D341Med (cell line): ENCODE measurements at regions not wholly inside any gene's neighbourhood (a gene's known extent, or its start where the extent isn't known, plus 50 kb on each side); places are given as distances from the start of the nearest gene placed in this dataset.
"Not testable (repeated sequence)": the region's sequence is repeated elsewhere in the genome, so short reads cannot be mapped to it uniquely, and the experiment has no call there.

ENCODE experiments used
- DNase-seq: peaks from one replicate; pipeline ENCODE4 v3.0.0; 2012; ENCODE audit warnings: low spot score

DNA sequence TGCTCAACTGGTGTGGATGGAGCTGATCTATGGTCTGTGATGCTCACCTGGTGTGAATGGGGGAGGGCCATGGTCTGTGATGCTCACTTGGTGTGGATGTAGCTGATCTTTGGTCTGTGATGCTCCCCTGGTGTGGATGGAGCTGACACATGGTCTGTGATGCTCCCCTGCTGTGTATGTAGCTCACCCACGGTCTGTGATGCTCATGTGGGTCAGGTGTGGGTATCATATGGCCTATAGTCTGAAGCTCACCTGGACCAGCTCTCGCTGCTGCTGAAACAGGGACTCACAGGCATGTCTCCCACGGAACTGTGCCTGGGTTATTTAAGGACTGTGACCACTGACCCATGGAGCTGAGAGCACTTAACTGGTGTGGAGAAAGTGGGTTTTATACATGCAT, 109.7 kb downstream of the CRLF2 start:
- DNase-seq, result no peak

DNA sequence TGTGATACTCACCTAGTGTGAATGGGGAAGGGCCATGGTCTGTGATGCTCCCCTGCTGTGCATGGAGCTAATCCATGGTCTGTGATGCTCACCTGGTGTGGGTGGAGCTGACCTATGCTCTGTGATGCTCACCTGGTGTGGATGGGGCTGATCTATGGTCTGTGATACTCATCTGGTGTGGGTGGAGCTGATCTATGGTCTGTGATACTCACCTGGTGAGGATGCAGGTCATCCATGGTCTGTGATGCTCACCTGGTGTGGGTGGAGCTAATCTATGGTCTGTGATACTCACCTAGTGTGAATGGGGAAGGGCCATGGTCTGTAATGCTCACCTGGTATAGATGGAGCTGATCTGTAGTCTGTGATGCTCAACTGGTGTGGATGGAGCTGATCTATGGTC, 110.2 kb downstream of the CRLF2 start:
- not testable (repeated sequence) for DNase-seq

DNA sequence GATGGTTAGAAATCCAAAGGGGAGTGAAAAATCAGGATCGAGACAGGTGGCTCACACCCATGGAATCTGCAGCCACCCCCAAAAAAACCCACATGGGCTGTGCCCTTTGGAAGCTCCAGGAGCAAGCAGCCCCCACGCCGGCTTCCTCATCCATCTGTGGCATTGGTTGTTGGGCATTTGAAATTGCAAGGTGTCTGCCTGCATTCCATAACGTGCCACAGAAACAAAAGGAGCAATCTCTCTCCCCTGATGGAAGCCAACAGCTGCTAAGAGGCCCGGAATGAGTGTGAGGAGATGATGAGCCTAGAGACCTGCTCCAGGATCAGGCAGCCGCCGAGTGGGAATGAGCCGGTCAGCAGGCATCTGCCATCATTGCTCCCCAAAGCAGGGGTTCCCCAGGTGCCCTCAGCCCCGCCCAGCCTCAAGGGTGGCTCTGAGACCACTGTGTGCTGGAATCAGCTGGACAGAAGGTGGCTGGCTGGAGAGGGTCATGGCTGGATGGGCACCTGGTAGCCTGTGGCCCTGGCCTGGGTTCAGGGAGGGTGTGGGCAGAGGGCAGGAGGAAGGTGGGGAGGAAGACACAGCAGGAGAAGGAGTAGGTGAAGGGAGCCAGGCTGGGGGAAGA, 113.2 kb downstream of the CRLF2 start:
- DNase-seq, result no peak

DNA sequence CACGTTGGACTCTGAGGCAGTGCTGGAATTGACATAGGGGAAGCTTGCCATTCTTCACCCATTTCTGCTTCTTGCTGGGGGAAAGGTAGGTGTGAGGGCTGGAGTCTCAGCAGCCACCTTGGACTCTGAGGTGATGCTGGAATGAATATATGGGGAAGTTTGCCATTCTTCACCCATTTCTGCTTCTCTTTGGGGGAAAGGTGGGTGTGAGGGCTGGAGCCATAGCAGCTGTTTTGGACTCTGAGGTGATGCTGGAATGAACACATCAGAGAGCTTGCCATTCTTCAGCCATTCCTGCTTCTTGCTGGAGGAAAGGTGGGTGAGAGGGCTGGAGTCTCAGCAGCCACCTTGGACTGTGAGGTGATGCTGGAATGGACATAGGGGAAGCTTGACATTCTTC, 115.1 kb downstream of the CRLF2 start:
- DNase-seq, result no peak

DNA sequence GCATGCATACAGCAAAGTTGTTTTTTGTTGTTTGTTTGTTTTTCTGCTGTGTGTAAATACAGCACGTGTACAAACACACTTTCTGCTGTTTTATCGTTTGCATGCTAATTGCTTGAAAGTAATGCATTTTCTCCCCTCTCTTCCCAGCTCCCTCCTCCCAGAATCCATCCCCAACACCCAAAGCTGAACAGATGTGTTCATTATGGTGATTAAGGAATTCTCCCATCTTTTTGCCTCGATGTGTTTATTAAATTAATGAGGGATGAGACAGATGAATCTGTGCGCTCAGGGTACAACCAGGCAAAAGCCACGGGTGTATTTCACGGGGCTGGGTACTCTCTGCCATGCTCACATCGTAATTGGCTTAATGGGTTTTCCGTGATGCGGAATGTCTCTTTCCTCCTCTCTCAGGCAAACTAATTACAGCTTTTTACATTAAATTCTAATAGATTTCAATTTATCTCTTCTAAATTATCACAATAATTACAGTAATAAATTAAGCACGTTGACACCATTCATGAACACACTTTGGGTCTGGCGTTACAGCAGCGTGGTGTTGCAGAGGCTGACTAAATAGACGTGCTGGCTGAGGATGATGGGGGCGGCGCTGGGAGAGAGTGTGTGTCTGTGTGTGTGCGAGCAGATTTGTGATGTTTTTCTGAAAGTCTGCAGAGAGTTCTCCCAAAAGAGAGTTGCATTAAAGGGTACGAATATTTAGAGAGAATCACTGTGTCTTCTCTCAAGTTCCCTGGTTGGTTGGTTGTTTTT, 117.7 kb downstream of the CRLF2 start:
- DNase-seq, result no peak

DNA sequence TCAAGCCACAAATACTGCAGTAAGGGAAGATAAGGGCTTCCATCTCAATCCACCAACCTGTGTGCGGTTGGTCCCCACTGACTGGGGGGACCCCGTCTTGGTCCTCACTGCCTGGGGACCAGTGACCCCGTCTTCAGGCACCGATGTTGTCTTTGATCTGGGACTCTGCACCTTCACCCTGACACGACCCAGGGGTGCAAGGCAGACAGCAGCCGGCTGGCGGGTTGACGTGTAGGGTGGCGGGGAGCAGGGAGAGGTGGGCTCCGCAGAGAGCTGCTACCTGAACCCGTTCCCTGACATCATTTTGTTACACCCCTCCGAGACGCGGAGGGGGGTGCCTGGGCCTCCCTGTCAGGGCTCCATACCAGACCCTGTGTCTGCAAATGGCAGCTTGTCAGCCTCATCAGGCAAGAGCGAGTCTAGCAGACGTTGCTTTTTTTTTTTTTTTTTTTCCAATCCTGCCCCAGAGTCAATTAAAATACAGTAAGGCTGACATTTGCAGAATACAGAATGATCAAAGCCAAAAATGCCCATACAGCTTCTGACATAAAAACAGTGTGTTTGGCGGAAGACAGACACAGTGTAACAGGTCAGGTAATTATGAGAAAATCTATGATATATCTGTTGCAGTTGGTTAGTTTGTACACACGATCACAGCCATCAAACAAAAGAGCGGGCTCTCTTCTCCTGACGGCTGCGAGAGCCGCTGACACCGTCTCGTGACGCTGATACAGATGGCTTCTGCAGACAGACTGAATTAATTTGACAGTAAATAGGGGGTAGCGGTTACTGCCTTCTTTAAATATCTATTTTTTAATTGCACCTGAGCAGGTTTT, 118.6 kb downstream of the CRLF2 start:
- no peak for DNase-seq

DNA sequence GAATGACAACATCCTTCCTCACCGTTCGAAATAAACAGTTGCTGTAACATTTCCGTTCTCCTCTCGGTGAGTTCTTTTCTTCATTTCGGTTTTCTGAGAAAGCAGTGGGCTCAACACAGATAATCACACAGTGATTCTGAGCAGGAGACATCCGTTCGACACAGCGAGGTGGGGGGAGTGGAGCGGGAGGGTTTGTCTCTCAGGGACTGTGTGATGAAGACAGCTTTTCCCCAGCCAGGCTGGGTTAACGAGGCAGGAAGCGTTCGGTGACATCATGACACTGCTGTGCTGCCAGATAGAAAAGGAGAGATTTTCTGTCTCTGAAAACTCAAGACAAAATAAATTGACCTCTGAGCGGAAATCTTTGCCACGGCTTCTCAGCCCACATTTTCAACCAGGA, 119.3 kb downstream of the CRLF2 start:
- DNase-seq, result no peak

DNA sequence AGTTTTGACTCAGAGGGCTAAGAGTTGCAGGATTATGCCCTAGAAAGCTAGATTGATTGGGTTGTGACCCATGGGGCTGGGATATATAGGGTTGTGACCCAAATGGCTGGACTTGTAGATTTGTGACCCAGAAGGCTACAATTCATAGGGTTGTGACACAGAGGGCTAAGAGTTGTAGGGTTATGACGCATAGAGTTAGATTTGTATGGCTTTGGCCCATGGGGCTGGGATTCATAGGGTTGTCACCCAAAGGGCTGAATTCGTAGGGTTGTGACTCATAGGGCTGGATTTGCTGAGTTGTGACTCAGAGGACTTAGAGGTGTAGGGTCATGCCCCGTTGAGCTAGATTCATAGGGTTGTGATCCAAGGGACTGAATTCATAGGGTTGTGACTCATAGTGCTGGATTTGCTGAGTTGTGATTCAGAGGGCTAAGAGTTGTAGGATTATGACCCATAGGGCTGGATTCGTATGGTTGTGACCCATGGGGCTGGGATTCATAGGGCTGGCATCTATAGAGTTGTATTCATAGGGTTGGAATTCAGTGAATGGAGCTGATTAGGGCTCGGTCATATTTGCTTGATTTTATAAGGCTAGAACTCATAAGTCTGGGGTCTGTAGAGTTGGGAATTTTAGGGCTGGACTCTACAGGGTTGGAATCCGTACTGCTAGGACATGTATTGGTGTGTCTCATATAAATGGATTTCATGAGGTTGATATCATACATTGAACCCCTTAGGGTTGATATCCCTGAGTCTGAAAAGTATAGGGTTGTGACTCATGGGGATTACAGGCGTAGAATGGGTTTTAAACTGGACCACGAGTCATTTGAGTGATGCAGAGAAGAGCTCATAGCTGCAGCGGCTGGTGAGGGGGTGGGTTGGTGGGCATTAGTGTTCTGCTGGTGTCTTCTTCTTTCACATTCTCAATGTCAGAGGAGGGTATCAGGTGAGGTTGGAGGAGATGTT, 125.7 kb downstream of the CRLF2 start:
- no peak for DNase-seq

DNA sequence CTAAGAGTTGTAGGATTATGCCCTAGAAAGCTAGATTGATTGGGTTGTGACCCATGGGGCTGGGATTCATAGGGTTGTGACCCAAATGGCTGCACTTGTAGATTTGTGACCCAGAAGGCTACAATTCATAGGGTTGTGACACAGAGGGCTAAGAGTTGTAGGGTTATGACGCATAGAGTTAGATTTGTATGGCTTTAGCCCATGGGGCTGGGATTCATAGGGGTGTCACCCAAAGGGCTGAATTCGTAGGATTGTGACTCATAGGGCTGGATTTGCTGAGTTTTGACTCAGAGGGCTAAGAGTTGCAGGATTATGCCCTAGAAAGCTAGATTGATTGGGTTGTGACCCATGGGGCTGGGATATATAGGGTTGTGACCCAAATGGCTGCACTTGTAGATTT, 126.6 kb downstream of the CRLF2 start:
- DNase-seq, result not testable (repeated sequence)

DNA sequence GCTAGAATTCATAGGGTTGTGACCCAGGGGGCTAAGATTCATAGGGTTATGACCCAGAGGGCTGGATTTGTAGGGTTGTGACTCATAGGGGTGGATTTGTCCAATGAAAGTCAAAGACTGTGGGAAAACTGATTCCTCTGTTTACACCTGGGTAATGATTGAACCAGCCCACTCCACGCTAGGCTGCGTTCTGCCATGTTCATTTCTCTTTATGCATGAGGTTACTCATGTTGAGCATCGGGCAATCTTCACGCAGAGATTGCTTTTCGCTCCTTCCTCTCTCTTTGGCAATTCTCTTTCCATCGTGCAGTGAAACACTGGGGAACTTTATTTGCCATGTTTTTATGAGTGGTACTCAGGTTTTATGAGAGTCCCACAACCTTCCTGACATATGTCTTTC, 127.8 kb downstream of the CRLF2 start:
- no peak for DNase-seq

DNA sequence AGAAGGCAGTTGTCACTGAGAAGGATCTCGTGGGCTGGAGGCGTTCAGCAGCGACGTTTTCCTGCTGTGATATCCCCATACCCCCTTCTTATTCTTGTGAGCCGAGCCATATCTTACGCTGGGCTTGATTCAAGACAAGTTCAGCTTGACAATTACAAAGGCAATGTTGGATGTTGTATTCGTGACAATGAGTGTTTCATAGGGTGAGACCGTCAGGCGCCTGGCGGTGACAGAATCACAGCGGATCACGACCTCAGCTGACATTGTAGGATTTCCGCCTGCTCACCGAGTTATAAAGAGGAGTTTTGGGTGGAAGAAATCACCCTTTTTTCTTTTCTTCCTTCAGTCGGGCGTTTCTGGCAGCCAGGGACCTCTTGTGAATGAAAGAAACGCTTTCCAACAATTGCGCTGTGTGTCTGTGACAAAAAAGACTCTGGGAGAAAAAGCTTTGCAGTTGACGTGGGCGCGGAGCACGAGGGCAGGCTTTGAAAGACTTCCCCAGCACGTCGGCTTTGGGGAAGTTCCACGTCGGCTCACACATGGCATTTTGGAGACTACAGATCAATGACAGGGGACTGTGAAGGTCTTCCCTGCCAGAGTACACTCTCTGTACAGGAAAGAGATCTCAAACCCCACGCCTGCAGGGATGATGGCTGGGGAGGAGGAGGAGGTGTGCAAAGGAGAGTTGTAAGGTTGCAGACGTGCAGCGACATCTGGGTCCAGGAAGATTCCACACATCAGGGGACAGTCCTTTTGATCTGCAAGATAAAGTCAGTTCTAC, 135.4 kb downstream of the CRLF2 start:
- no peak for DNase-seq

DNA sequence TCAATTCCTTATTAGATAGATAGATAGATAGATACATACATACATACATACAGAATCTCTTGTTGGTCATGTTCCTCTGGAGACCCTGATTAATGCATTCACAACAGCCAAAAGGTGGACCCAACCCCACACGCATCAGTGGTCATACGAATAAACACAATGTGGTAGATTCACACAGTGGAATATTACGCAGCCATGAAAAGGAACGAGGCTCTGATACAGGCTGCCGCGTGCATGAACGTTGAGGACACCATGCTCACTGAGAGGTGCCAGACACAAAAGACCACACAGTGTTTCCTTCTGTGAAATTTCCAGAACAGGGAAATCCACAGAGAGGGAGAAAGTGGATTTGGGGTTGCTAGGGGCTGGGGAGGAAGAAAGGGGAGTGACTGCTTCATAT, 136.7 kb downstream of the CRLF2 start:
- no peak for DNase-seq

DNA sequence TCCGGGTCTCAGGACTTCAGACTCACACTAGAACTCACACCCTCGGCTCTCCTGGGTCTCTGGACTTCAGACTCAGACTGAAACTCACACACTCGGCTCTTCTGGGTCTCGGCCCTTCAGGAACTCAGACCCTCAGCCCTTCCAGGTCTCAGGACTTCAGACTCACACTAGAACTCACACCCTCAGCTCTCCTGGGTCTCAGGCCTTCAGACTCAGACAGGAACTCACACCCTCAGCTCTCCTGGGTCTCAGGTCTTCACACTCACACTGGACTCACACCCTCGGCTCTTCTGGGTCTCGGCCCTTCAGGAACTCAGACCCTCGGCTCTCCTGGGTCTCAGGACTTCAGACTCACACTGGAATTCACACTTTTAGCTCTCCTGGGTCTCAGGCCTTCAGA, 137.3 kb downstream of the CRLF2 start:
- DNase-seq, result no peak

DNA sequence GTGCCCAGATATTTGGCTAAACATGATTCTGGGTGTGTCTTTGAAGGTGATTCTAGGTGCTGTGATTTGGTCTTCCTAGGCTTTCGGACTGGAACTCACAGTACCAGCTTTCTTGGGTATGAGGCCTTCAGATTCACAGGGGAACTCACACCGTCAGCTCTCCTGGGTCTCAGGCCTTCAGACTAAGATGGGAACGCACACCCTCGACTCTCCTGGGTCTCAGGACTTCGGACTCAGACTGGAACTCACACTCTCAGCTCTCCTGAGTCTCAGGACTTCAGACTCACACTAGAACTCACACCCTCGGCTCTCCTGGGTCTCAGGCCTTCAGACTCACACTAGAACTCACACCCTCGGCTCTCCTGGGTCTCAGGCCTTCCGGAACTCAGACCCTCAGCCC, 137.7 kb downstream of the CRLF2 start:
- DNase-seq, result no peak

DNA sequence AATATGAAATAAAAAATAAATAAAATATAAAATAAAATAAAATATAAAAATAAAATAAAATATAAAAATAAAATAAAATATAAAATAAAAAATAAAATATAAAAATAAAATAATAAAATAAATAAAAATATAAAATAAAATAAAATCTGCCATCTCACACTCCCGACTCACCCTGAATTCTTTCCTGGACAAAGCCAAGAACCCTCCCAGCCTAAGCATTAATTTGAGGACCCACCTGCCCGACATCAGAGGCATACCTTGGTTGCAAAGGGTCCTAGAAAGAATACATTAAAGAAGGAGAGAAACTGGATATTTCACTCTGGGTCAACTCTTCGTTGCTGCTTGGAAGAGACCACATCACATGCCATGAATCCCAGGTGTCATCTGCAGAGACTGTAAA, 138.3 kb downstream of the CRLF2 start:
- DNase-seq, result no peak

DNA sequence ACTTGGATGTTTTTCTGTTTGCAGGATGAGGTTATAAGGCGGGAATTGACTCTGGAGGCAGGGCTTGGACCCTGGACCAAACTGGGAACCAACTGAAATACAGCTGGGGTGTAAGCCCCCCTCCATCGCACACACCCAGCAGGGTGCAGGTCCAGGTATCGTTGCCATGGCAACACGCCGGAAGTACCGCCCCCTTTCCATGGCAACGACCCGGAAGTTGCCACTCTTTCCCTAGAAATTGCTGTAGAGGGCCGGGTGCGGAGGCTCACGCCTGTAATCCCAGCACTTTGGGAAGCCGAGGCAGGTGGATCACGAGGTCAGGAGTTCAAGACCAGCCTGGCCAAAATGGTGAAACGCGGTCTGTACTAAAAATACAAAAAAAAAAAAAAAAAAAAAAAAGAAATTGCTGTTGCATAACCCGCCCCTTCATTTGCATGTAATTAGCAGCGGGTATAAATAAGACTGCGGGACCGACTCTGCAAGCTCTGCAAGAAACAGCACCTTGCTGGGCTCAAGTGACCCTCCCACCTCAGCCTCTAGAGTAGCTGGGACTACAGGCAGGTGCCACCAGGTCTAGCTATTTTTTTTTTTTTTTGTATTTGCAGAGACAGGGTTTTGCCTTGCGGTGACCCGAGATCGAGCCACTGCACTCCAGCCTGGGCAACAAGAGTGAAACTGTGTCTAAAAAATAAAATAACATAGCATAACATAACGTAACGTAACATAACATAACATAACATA, 139.6 kb downstream of the CRLF2 start:
- no peak for DNase-seq

DNA sequence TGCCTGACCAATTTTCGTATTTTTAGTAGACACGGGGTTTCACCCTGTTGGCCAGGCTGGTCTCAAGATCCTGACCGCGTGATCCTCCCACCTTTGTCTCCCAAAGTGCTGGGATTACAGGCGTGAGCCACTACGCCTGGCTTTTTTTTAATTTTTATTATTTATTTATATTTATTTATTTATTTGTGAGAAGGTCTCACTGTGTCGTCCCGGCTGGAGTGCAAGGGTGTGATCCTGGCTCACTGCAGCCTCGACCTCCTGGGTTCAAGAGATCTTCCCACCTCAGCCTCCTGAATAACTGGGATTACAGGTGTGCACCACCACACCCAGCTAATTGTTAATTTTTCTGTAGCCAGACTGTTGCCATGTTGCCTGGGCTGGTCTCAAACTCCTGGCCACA, 141.1 kb downstream of the CRLF2 start:
- no peak for DNase-seq

DNA sequence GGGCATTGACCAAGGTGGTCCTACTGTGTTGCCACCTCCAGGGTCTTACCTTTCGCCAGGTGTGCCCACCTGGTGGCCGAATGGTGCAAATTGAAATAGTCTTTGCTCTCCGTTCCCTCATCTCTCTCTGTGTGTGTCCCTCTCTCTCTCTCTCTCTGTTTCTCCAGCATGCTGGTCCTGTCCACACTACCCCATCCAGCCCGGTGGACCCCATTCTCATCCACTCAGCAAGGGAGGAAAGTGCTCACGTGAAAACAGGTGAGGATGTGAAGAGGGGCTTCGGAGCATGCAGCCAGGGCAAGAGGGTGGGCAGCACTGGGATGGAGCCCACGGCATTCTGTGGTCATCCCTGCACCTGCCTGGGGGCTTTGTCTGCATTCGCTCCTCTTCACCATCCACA, 150.1 kb downstream of the CRLF2 start:
- DNase-seq, result no peak

DNA sequence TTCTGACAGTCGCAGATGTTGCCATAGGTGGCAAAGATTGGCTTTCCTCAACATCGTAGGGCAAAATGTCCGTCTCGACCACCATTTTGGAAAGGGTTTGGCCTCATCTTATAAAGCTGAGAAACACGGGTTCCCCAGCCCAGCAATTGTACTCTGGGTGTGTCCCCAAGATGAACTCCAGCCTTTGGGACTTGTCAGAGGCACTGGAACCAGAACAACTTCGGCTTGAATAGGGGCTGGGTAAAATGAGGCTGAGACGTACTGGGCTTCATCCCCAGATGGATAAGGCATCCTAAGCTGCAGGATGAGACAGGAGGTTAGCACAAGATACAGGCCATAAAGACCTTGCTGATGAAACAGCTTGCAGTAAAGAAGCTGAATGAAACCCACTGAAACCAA, 151.9 kb downstream of the CRLF2 start:
- DNase-seq, result no peak
